Stomach (tissue), 4 donors: ENCODE measurements at regions not wholly inside any gene's neighbourhood (a gene's known extent, or its start where the extent isn't known, plus 50 kb on each side); places are given as distances from the start of the nearest gene placed in this dataset.

Source experiments
- CTCF ChIP-seq, 7 experiments: fragments of 450-650 bp in 4 of 7; fragments of 200-600 bp in 3 of 7; sonication (generic) in 3 of 7; IDR thresholded peaks; one replicate each; pipeline ENCODE4 v1.5.1; 2016 to 2019; ENCODE audit warnings: antibody characterized with exemption in 7 of 7, control low read depth in 2 of 7, mild to moderate bottlenecking in 1 of 7
- EP300 ChIP-seq: sonication (generic); formaldehyde crosslinking; IDR thresholded peaks from one replicate; pipeline ENCODE4 v1.6.1; 2017; ENCODE audit warnings: antibody characterized with exemption

DNA sequence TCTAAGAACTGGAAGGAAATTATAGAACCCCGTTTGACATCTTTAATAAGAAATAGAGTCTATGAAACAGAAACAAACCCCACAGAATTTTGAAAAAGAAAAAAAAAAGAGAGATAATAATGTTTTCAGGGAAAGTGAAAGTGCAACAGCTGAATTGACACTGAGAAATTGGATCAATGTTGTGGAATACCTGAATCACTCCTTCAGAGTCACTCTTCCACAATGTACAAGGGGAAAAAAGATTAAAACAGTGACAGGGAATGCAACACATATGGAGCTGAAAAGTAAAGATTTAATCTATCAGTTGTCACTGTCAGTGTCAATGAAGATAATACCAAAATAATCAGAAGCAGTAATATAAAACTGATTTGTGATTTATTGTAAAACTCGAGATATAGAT, 520.8 kb upstream of the HS3ST5 start:
- no peak for TF ChIP-seq CTCF (IDR thresholded peaks at IDR 0.05)
- no peak for TF ChIP-seq EP300
